ENCODE measurements at regions not wholly inside any gene's neighbourhood (a gene's known extent, or its start where the extent isn't known, plus 50 kb on each side); places are given as distances from the start of the nearest gene placed in this dataset.

DNA sequence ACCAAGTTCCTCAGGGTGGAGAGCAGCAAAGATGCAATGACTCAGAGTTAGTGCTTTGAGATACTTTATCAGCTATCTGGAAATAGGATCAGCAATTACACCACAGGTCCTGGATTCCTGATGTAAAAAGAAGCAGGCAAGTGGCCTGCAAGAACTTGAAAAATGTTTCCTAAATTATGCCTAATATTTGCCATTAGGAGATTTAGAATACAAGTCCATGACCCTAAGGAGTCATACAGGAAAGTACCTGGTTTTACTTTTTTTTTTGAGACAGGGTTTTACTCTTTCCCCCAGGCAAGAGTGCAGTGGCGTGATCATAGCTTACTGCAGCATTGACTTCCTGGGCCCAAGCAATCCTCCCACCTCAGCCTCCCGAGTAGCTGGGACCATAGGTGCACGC is 78.8 kb upstream of the CRBN start:
- TF ChIP-seq, protein P1, sequence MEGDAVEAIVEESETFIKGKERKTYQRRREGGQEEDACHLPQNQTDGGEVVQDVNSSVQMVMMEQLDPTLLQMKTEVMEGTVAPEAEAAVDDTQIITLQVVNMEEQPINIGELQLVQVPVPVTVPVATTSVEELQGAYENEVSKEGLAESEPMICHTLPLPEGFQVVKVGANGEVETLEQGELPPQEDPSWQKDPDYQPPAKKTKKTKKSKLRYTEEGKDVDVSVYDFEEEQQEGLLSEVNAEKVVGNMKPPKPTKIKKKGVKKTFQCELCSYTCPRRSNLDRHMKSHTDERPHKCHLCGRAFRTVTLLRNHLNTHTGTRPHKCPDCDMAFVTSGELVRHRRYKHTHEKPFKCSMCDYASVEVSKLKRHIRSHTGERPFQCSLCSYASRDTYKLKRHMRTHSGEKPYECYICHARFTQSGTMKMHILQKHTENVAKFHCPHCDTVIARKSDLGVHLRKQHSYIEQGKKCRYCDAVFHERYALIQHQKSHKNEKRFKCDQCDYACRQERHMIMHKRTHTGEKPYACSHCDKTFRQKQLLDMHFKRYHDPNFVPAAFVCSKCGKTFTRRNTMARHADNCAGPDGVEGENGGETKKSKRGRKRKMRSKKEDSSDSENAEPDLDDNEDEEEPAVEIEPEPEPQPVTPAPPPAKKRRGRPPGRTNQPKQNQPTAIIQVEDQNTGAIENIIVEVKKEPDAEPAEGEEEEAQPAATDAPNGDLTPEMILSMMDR (IDR thresholded peaks at IDR 0.05) = no peak
- no peak for TF ChIP-seq POLR2A (IDR thresholded peaks at IDR 0.05)

Data from uterus (tissue), 2 donors.